Myocyte (in vitro differentiated cells): ENCODE measurements at regions not wholly inside any gene's neighbourhood (a gene's known extent, or its start where the extent isn't known, plus 50 kb on each side); places are given as distances from the start of the nearest gene placed in this dataset.
"Not testable (repeated sequence)": the region's sequence is repeated elsewhere in the genome, so short reads cannot be mapped to it uniquely, and the experiment has no call there.

Source experiments
- DNase-seq: peaks from one replicate; pipeline ENCODE4 v3.0.0-alpha.2; 2012; ENCODE audit warnings: low read depth

- no peak for DNase-seq
Observed at GRCh38 chr21:14321042-14321441, 61.9 kb downstream of the HSPA13 start.

- no peak for DNase-seq
Observed at GRCh38 chr21:14319805-14320204, 63.1 kb downstream of the HSPA13 start.

GRCh38 chr21:14318578-14318977, 64.4 kb downstream of the HSPA13 start:
- DNase-seq = no peak

GRCh38 chr21:14317507-14317906, 65.4 kb downstream of the HSPA13 start:
- DNase-seq = no peak

- no peak for DNase-seq
Observed at GRCh38 chr21:14313300-14313699, 69.6 kb downstream of the HSPA13 start.

GRCh38 chr21:14312871-14313270, 70.1 kb downstream of the HSPA13 start:
- no peak for DNase-seq

- DNase-seq = no peak
Observed at GRCh38 chr21:14308234-14308633, 74.7 kb downstream of the HSPA13 start.

GRCh38 chr21:14306126-14306907, 76.6 kb downstream of the HSPA13 start:
- peak; percentile 12 for DNase-seq

- no peak for DNase-seq
Observed at GRCh38 chr21:14303731-14304488, 79.0 kb downstream of the HSPA13 start.

GRCh38 chr21:14300074-14300473, 82.9 kb downstream of the HSPA13 start:
- no peak for DNase-seq

- no peak for DNase-seq
Observed at GRCh38 chr21:14290576-14290975, 74.6 kb downstream of the RBM11 start.

- no peak for DNase-seq
Observed at GRCh38 chr21:14288922-14289321, 73.0 kb downstream of the RBM11 start.

GRCh38 chr21:14285147-14285761, 69.3 kb downstream of the RBM11 start:
- DNase-seq = no peak

- no peak for DNase-seq
Observed at GRCh38 chr21:14284481-14284880, 68.5 kb downstream of the RBM11 start.

GRCh38 chr21:14281188-14281900, 65.4 kb downstream of the RBM11 start:
- not testable (repeated sequence) for DNase-seq
